HepG2 (cell line): ENCODE measurements at regions not wholly inside any gene's neighbourhood (a gene's known extent, or its start where the extent isn't known, plus 50 kb on each side); places are given as distances from the start of the nearest gene placed in this dataset.

Source experiments
- ARNT ChIP-seq: fragments of 450-650 bp; IDR thresholded peaks from 2 replicates; pipeline ENCODE4 v1.6.1; 2017
- MXD1 ChIP-seq: sonication (generic); formaldehyde crosslinking; IDR thresholded peaks from 2 replicates; pipeline ENCODE4 v1.4.0; 2020; ENCODE audit warnings: mild to moderate bottlenecking, missing genetic modification reagents
- RXRA ChIP-seq: sonication (generic); formaldehyde crosslinking; IDR thresholded peaks from 2 replicates; pipeline ENCODE4 v1.5.1; 2020; ENCODE audit warnings: missing genetic modification reagents
- ZBTB37 ChIP-seq: sonication (generic); formaldehyde crosslinking; IDR thresholded peaks from 2 replicates; pipeline ENCODE4 v1.4.0; 2020; ENCODE audit warnings: mild to moderate bottlenecking, missing genetic modification reagents
- ZBTB40 ChIP-seq, 2 experiments: fragments of 450-650 bp in 1 of 2; sonication (generic) in 1 of 2; formaldehyde crosslinking in 1 of 2; IDR thresholded peaks; 2 replicates each; pipeline versions ENCODE4 v1.6.1 to v1.8.0; 2016 to 2022; ENCODE audit warnings: antibody characterized with exemption in 1 of 2, mild to moderate bottlenecking in 1 of 2, missing genetic modification reagents in 1 of 2
- ZHX2 ChIP-seq, 2 experiments: sonication (generic) in 1 of 2; formaldehyde crosslinking in 1 of 2; IDR thresholded peaks; 2 replicates each; pipeline versions ENCODE4 v1.6.1 to v1.9.0; 2014 to 2022; ENCODE audit warnings: antibody characterized with exemption in 1 of 2, borderline replicate concordance in 1 of 2, inconsistent platforms in 1 of 2, low read depth in 1 of 2, missing genetic modification reagents in 1 of 2

- TF ChIP-seq ZBTB40 (IDR thresholded peaks at IDR 0.05) = no peak
- no peak for TF ChIP-seq ZBTB40 (CRISPR knock-in tag; IDR thresholded peaks at IDR 0.05)
- no peak for TF ChIP-seq RXRA (CRISPR knock-in tag)
- TF ChIP-seq MXD1 (CRISPR knock-in tag) = no peak
- TF ChIP-seq ZHX2 (IDR thresholded peaks at IDR 0.05; ENCODE audit: low read depth) = no peak
- no peak for TF ChIP-seq ZHX2 (CRISPR knock-in tag; IDR thresholded peaks at IDR 0.05; ENCODE audit: borderline replicate concordance)
- no peak for TF ChIP-seq ZBTB37 (CRISPR knock-in tag)
- no peak for TF ChIP-seq ARNT
- TF ChIP-seq, all 625 proteins: peak for 0
Measured at GRCh38 chr16:87107201-87107600, 210.0 kb downstream of the C16orf95 start (continued).
